MG63 (cell line): ENCODE measurements at regions not wholly inside any gene's neighbourhood (a gene's known extent, or its start where the extent isn't known, plus 50 kb on each side); places are given as distances from the start of the nearest gene placed in this dataset.
"Not testable (repeated sequence)": the region's sequence is repeated elsewhere in the genome, so short reads cannot be mapped to it uniquely, and the experiment has no call there.

Source experiments
- DNase-seq: peaks from one replicate; pipeline ENCODE4 v3.0.0-alpha.2; 2020
- H3K27me3 ChIP-seq: fragments of 250-450 bp; sonication (Bioruptor Pico); 2 replicates; pipeline ENCODE4 v1.5.1; 2020; ENCODE audit warnings: mild to moderate bottlenecking, moderate library complexity
- H3K36me3 ChIP-seq: fragments of 250-450 bp; sonication (Bioruptor Pico); 2 replicates; pipeline ENCODE4 v1.5.1; 2020; ENCODE audit warnings: mild to moderate bottlenecking, moderate library complexity
- H3K4me3 ChIP-seq: fragments of 250-450 bp; sonication (Bioruptor Pico); 2 replicates; pipeline ENCODE4 v1.5.1; 2020; ENCODE audit warnings: mild to moderate bottlenecking, moderate library complexity
- H3K9me3 ChIP-seq: fragments of 250-450 bp; sonication (Bioruptor Pico); 2 replicates; pipeline ENCODE4 v1.5.1; 2020; ENCODE audit warnings: mild to moderate bottlenecking, moderate library complexity

DNA sequence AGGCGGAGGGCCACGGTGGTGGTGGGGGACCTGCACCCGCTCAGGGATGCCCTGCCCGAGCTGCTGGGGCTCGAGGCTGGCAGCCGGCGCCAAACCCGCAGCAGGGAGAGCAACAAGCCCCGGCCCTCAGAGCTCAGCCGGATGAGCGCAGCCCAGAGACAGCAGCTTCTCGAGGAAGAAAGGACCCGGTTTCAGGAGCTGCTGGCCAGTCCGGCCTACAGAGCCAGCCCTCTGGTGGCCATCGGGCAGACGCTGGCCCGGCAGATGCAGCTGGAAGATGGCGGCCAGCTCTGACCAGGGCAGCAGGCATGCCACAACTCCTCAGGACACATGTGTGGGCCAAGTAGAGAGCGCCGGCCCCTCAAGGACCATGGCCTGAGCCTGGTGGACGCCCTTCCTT is 484.4 kb downstream of the TUBA3C start:
- H3K9me3 ChIP-seq, H3K36me3 ChIP-seq, H3K27me3 ChIP-seq, DNase-seq, H3K4me3 ChIP-seq: not testable (repeated sequence)

DNA sequence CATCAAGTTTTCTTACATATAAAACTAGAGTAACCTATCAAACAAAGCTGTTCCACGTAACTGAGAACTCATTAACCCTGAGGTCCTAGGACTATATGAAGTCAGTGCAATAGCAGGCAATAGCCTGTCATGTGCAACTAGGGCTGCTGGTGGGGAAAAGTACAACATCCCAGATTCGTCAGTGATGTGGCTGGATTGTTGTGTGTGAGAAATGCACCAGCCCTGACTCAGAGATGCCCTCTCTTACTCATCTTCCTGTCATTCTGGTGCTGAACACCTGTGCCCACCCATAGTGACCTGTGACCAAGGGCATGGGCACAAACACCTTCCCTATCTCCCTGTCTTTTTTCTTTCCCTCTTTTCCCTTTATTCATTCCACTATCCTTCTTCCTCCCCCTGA is 504.2 kb downstream of the TUBA3C start:
- not testable (repeated sequence) for DNase-seq, H3K9me3 ChIP-seq

DNA sequence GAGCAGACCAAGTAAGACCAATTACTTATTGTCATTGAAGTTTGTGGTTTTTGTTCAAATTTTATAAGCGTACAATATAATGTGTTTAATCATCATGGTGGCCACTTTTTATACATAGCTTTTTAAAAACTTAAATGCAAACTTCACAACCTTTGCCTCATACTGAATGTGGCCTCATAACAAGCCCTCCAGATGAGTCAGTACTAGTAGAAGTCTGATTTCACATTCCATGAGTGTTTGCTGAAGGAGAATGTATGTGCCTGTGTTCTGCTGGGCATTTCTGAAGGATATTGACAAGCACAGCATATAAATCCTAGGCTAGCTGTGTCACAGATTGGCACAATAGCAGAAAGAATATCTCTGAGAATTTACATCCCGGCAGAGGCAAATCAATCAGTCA is 506.4 kb downstream of the TUBA3C start:
- not testable (repeated sequence) for H3K9me3 ChIP-seq, H3K27me3 ChIP-seq, DNase-seq, H3K4me3 ChIP-seq, H3K36me3 ChIP-seq

More for the DNA sequence above, 504.2 kb downstream of the TUBA3C start:
- not testable (repeated sequence) for H3K4me3 ChIP-seq, H3K27me3 ChIP-seq, H3K36me3 ChIP-seq

DNA sequence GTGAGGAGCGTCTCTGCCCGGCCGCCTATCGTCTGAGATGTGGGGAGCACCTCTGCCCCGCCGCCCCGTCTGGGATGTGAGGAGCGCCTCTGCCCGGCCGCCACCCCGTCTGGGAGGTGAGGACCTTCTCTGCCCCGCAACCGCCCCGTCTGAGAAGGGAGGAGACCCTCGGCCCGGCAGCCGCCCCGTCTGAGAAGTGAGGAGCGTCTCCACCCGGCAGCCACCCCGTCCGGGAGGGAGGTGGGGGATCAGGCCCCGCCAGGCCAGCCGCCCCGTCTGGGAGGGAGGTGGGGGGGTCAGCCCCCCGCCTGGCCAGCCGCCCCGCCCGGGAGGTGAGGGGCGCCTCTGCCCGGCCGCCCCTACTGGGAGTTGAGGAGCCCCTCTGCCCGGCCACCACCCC is 507.8 kb downstream of the TUBA3C start:
- not testable (repeated sequence) for H3K27me3 ChIP-seq, H3K9me3 ChIP-seq, H3K36me3 ChIP-seq, DNase-seq, H3K4me3 ChIP-seq

DNA sequence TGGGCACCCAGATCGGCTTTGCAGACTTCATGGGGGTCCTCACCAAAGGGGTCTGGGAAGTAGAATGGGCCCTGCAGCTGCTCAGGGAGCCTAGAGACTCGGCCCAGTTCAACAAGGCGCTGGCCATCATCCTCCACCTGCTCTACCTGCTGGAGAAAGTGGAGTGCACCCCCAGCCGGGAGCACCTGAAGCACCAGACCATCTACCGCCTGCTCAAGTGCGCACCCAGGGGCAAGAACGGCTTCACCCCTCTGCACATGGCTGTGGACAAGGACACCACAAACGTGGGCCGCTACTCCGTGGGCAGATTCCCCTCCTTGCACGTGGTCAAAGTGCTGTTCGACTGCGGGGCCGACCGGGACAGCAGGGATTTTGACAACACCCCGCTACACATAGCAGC is 515.0 kb downstream of the TUBA3C start:
- not testable (repeated sequence) for H3K9me3 ChIP-seq, H3K4me3 ChIP-seq, H3K36me3 ChIP-seq, DNase-seq, H3K27me3 ChIP-seq

DNA sequence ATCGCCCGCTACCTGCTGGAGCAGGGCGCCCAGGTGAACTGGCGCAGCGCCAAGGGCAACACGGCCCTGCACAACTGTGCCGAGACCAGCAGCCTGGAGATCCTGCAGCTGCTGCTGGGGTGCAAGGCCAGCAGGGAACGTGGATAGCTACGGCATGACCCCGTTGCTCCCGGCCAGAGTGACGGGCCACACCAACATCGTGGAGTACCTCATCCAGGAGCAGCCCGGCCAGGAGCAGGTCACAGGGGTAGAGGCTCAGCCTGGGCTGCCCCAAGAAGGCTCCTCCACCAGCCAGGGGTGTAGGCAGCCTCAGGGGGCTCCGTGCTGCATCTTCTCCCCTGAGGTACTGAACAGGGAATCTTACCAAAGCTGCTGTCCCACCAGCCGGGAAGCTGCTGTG is 515.9 kb downstream of the TUBA3C start:
- not testable (repeated sequence) for H3K9me3 ChIP-seq, H3K27me3 ChIP-seq, H3K4me3 ChIP-seq, DNase-seq, H3K36me3 ChIP-seq

DNA sequence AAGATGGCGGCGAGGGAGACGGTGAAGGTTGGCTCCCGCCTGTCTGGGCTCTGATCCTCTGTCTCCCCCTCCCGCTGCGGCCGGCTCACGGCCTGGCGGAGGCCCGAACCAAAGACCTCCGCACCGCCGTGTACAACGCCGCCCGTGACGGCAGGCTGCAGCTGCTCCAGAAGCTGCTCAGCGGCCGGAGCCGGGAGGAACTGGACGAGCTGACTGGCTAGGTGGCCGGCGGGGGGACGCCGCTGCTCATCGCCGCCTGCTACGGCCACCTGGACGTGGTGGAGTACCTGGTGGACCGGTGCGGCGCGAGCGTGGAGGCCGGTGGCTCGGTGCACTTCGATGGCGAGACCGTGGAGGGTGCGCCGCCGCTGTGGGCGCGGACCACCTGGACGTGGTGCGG is 516.5 kb downstream of the TUBA3C start:
- not testable (repeated sequence) for H3K27me3 ChIP-seq, H3K9me3 ChIP-seq, DNase-seq, H3K4me3 ChIP-seq, H3K36me3 ChIP-seq

DNA sequence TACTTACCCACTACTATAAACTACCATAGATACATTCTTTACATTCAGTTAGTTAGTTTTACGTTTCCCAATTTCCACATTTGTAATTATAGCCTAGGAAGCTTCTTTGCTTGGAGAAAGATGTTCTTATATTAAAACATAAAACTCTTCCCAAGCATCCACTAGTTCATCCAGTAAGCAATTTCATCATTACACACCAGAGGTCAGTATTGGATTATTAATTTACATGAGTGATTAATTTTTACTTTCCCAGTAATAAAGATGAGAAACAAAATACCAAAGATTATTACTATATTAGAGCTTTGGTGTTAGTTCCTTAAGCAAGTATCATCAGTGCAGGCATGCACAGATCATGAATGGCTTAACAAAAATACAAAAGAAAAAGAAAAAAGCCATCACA is 518.4 kb downstream of the TUBA3C start:
- not testable (repeated sequence) for H3K9me3 ChIP-seq, DNase-seq, H3K27me3 ChIP-seq, H3K4me3 ChIP-seq, H3K36me3 ChIP-seq

DNA sequence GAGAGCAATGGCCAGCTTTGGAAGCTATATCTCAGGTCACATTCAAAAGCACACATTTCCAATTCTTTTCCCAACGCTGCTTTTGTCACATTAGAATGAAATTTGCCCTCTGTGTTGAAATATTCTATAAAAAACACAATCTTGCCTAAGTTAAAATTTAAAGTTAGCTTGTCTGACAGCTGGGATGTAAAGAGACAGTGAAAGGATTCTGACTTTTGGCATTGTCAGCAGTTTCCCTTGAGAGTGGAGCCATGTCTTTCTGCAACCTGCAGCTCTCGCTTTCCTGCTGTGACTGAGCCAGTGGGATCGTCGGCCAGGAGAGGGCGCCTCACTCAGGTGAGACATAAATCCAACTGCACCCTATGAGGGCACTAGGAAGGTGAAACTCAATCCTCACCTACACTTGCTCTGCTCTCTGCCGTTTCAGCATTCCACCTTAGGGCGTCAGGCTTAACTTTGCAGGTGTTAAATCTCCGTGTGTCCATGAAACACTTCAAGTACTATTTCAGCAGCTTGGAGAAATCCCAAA is 537.9 kb downstream of the TUBA3C start:
- H3K9me3 ChIP-seq, H3K4me3 ChIP-seq, H3K36me3 ChIP-seq, H3K27me3 ChIP-seq: not testable (repeated sequence)
- DNase-seq = peak; percentile 3

DNA sequence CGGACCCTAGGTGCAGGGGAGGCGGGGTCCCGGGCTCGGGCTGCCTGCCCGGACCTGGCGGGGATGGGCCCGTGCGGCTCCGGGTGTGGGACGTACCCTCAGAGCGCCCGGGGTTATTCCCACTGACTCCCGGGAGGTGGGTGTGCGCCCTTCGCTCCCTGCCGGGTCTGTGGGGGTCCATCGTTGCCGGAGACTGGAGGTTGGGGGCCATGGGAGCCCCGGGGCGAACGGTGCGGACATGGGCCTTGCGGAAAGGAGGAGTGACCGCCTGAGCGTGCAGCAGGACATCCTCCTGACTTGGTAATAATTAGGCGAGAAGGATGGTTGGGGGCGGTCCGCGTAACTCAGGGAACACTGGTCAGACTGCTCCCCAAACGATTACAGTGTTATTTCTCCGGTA is 552.7 kb downstream of the TUBA3C start:
- H3K27me3 ChIP-seq, H3K9me3 ChIP-seq, H3K36me3 ChIP-seq, H3K4me3 ChIP-seq, DNase-seq: not testable (repeated sequence)

DNA sequence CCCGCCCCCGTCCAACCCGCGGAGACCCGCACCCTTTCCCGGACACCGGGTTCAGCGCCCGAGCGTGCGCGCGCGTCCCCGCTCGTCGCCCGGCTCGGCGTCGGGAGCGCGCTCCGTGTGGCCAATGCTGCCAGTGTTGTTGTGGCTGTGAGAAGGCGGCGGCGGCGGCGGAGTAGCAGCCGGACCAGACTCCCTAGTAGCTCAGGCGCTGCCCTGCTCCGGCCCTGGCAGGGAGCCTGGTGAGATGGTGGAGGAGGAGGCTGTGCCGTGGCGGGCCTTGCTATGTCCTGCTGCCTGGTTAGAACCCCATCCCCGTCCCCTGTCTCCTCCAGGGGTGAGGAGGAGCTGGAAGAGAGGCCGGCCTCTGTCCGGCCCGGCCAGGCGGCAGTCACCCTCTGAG is 553.2 kb downstream of the TUBA3C start:
- DNase-seq = no peak
- Histone ChIP-seq H3K9me3 (no peaks in the 10 kb centered on the region), H3K27me3 (no peaks in the 10 kb centered on the region), H3K4me3 (no peak overlapping the region), H3K36me3 (no peaks in the 10 kb centered on the region)

DNA sequence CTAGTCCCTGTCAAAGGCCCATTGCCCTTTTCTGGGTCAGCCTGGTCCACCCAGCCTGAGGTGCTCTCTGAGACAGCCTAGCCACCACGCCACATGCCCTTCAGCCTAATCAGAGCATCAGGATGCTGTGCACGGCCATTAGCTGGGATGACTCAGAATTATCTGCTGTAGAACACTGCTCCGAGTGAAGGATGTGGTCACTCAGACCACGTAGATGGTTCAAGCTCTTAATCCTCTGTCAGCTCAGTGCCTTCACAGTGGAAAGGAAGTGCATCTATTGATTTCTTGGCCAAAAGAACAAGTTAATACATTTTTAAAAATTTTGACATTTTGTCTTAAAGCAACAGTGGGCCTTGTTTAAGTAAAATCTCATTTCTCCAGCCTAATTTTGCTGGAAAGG is 557.6 kb downstream of the TUBA3C start:
- not testable (repeated sequence) for DNase-seq, H3K36me3 ChIP-seq, H3K9me3 ChIP-seq, H3K27me3 ChIP-seq, H3K4me3 ChIP-seq

DNA sequence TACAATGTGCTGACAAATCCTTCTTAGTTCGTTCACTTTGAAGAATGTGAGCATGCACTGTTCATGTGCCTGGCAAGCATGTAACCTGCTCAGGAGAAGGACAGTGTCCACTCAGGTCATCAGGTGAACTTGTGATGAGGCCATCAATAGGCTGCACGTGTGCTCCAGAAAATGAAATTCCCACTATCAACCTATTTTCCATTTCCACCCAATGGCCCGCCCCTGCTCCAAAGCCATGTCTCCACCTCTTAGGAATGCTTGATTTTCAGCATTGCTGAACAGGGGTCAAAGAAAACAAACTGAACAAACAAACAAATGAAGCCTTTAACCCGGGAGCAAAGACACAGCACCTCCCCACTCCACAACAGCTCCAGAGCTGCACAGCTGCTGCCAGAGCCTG is 563.2 kb downstream of the TUBA3C start:
- not testable (repeated sequence) for DNase-seq, H3K4me3 ChIP-seq, H3K36me3 ChIP-seq, H3K9me3 ChIP-seq, H3K27me3 ChIP-seq

DNA sequence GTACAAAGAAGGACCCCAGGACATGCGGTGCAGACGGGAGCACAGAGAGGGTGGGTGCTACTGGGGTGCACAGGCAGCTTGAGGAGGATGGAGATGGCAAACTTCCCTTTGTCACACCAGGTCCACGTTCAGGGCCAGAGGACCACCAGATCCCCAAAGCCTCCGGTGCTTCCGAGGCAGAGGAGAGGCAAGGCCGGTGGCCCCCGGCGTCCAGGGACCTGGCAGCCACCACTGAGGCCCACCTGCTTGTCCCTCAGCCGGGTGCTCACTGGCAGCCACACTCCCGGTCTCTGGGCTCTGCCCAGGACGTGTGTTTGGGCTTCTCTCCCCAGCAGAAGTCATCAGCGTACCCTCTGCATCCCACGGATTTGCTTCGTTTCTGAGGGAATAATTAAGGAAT is 571.1 kb downstream of the TUBA3C start:
- not testable (repeated sequence) for H3K36me3 ChIP-seq, DNase-seq, H3K27me3 ChIP-seq, H3K9me3 ChIP-seq, H3K4me3 ChIP-seq

DNA sequence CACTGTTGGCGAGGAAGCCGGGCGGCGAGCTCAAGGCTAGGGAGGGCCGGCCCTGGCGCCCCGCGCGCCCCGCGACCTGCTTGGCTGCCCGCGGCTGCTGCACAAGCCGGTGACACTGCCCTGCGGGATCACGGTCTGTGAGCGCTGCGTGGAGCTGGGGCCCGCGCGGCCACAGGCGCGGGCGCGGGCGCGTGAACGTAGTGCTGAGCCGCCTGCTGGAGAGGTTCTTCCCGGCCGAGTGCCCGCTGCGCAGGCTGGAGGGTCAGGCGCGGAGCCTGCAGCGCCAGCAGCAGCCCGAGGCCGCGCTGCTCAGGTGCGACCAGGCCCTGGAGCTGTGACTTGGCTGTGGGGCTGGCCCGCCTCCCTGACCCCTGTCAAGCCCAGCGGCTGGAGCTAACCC is 572.3 kb downstream of the TUBA3C start:
- H3K36me3 ChIP-seq, H3K4me3 ChIP-seq, DNase-seq, H3K9me3 ChIP-seq, H3K27me3 ChIP-seq: not testable (repeated sequence)

DNA sequence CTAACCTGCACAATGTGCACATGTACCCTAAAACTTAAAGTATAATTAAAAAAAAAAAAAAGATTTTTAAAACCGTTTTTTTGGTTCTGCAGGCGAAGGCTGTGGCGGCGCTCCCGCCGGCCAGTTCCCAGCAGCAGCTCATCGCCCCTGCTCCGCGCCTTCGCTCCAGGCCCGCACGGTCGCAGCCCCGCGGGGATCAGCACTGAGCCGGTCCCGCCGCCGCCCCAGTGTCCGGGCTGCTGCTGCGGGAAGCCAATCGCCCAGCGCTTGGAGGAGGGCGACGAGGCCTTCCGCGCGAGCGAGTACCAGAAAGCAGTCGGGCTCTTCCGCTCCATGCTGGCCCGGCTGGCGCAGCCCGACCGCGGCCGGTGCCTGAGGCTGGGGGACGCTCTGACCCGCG is 572.8 kb downstream of the TUBA3C start:
- not testable (repeated sequence) for H3K36me3 ChIP-seq, DNase-seq, H3K27me3 ChIP-seq, H3K9me3 ChIP-seq, H3K4me3 ChIP-seq

DNA sequence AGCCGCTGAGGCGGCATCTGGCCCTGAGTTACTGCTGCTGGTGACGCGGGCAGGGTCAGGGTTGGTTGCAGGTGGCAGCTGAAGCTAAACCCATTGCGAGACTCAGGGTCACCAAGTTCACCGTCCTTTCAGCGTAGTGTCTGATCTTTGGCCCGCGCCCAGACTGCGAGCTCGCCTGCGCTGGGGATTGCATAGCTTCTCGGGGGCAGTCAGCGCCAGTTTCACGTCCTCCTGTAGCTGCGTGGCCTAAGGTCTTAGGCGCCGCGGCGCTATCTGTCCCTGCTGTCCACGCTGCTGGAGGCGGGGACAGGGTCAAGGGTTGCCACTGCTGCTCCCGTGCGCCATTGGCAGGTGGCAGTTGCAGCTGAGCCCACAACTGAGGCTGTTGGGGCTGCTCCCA is 581.3 kb downstream of the TUBA3C start:
- not testable (repeated sequence) for H3K9me3 ChIP-seq, DNase-seq, H3K27me3 ChIP-seq

DNA sequence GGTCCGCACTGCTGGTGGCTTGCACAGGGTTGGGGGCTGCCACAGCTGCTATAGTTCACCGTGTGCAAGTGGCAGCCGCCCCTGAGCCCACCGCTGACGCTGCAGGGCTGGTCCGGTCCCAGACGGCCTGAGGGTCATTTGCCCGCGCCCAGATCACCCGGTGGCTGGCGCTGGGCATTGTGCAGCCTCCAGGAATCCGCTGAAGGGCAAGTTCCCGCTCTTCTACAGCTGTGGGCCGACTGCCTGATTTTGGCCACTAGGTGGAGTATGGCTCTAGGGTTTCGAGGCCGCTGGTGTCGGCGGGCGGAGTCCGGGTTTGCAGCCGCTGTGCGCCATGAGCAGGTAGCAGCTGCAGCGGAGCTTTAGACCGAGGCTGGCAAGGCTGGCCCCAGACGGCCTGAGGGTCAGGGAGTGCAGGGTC is 581.8 kb downstream of the TUBA3C start:
- H3K36me3 ChIP-seq, H3K4me3 ChIP-seq, H3K27me3 ChIP-seq, H3K9me3 ChIP-seq: not testable (repeated sequence)
- peak; percentile 15 for DNase-seq

More for the DNA sequence above, 581.3 kb downstream of the TUBA3C start:
- not testable (repeated sequence) for H3K36me3 ChIP-seq, H3K4me3 ChIP-seq

DNA sequence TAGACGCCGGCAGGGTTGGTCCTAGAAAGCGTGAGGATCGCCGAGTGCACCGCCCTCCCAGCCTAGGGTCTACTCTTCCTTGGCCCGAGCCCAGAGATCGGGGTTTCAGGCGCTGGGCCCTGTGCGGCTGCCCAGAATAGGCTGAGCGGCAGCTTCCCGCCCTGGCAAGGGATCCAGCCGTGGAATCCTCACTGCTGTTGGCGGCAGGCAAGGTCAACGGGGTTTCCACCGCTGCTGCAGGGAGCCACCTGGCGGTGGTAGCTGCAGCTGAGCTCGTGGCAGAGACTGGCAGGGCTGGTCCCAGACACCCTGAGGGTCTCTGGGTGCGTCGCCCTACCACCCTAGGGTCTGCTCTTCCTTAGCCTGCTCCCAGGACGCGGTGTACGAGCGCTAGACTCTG is 583.1 kb downstream of the TUBA3C start:
- H3K36me3 ChIP-seq, H3K9me3 ChIP-seq, H3K27me3 ChIP-seq, H3K4me3 ChIP-seq: not testable (repeated sequence)
- DNase-seq = peak; percentile 8
